IPS-NIHi7 (cell line): ENCODE measurements at regions not wholly inside any gene's neighbourhood (a gene's known extent, or its start where the extent isn't known, plus 50 kb on each side); places are given as distances from the start of the nearest gene placed in this dataset.
A peak's percentile ranks its signal among the peaks of the same experiment; 100 is the strongest.

Source experiments
- DNase-seq: peaks from one replicate; pipeline ENCODE4 v3.0.0; 2012; ENCODE audit warnings: mixed read lengths; ENCODE audit errors: extremely low spot score

- DNase-seq = no peak
These were observed 567.8 kb upstream of the KLHL29 start for GRCh38 chr2:22817197-22817596.

GRCh38 chr2:22821458-22821857, 563.5 kb upstream of the KLHL29 start:
- no peak for DNase-seq

- no peak for DNase-seq
These were observed 562.1 kb upstream of the KLHL29 start for GRCh38 chr2:22822835-22823234.

- no peak for DNase-seq
These were observed 560.4 kb upstream of the KLHL29 start for GRCh38 chr2:22824618-22825017.

GRCh38 chr2:22826703-22827102, 558.3 kb upstream of the KLHL29 start:
- DNase-seq = no peak

GRCh38 chr2:22829791-22830190, 555.2 kb upstream of the KLHL29 start:
- no peak for DNase-seq

GRCh38 chr2:22832196-22832595, 552.8 kb upstream of the KLHL29 start:
- DNase-seq = no peak

- DNase-seq = no peak
These were observed 546.5 kb upstream of the KLHL29 start for GRCh38 chr2:22838461-22838860.

GRCh38 chr2:22842205-22842869, 542.6 kb upstream of the KLHL29 start:
- no peak for DNase-seq

GRCh38 chr2:22843919-22844537, 541.0 kb upstream of the KLHL29 start:
- DNase-seq = no peak

- no peak for DNase-seq
These were observed 534.7 kb upstream of the KLHL29 start for GRCh38 chr2:22850310-22850709.

- no peak for DNase-seq
These were observed 530.4 kb upstream of the KLHL29 start for GRCh38 chr2:22854588-22854987.

- no peak for DNase-seq
These were observed 529.9 kb upstream of the KLHL29 start for GRCh38 chr2:22855081-22855480.

GRCh38 chr2:22855761-22856184, 529.2 kb upstream of the KLHL29 start:
- no peak for DNase-seq

- DNase-seq = no peak
These were observed 517.0 kb upstream of the KLHL29 start for GRCh38 chr2:22867973-22868372.

- DNase-seq = no peak
These were observed 506.9 kb upstream of the KLHL29 start for GRCh38 chr2:22878121-22878520.

GRCh38 chr2:22879009-22879863, 505.7 kb upstream of the KLHL29 start:
- DNase-seq = no peak

GRCh38 chr2:22880161-22880560, 504.8 kb upstream of the KLHL29 start:
- DNase-seq = no peak

- no peak for DNase-seq
These were observed 503.0 kb upstream of the KLHL29 start for GRCh38 chr2:22882011-22882410.

GRCh38 chr2:22882643-22883042, 502.3 kb upstream of the KLHL29 start:
- DNase-seq = no peak

- no peak for DNase-seq
These were observed 501.9 kb upstream of the KLHL29 start for GRCh38 chr2:22883054-22883453.

GRCh38 chr2:22885245-22885644, 499.7 kb upstream of the KLHL29 start:
- DNase-seq = peak; percentile 27

GRCh38 chr2:22887426-22887825, 497.6 kb upstream of the KLHL29 start:
- no peak for DNase-seq
